K562 (cell line): ENCODE measurements at regions not wholly inside any gene's neighbourhood (a gene's known extent, or its start where the extent isn't known, plus 50 kb on each side); places are given as distances from the start of the nearest gene placed in this dataset.

Source experiments
- COPS2 ChIP-seq: fragments of 450-650 bp; conservative IDR thresholded peaks from 2 replicates; pipeline ENCODE4 v1.6.1; 2016; ENCODE audit warnings: mild to moderate bottlenecking, moderate library complexity
- DDX20 ChIP-seq: fragments of 450-650 bp; IDR thresholded peaks from 2 replicates; pipeline ENCODE4 v1.6.1; 2016; ENCODE audit warnings: missing genetic modification characterization, low read depth, mild to moderate bottlenecking, missing compliant biosample characterization, moderate library complexity
- DPF2 ChIP-seq: fragments of 450-650 bp; IDR thresholded peaks from 2 replicates; pipeline ENCODE4 v1.6.1; 2016
- ETV6 ChIP-seq, 3 experiments: fragments of 150-350 bp in 1 of 3; sonication (generic) in 1 of 3; formaldehyde crosslinking in 1 of 3; IDR thresholded peaks; 2 replicates each; pipeline versions ENCODE4 v1.6.1 to v1.8.0; 2014 to 2022; ENCODE audit warnings: borderline replicate concordance in 2 of 3, low read depth in 2 of 3, antibody characterized with exemption in 1 of 3, low read length in 1 of 3, mild to moderate bottlenecking in 1 of 3, missing genetic modification reagents in 1 of 3
- FIP1L1 ChIP-seq: fragments of 200-400 bp; formaldehyde crosslinking; IDR thresholded peaks from 2 replicates; pipeline ENCODE4 v1.6.1; 2018; ENCODE audit warnings: mild to moderate bottlenecking, low read depth, low read length; ENCODE audit not compliant: poor library complexity, severe bottlenecking
- MTA1 ChIP-seq: fragments of 450-650 bp; IDR thresholded peaks from 2 replicates; pipeline ENCODE4 v1.6.1; 2017; ENCODE audit warnings: borderline replicate concordance
- NONO ChIP-seq, 2 experiments: fragments of 200-400 bp in 1 of 2; fragments of 450-650 bp in 1 of 2; formaldehyde crosslinking in 1 of 2; IDR thresholded peaks; 2 replicates each; pipeline ENCODE4 v1.6.1; 2017; ENCODE audit warnings: low read depth in 2 of 2, mild to moderate bottlenecking in 2 of 2, moderate library complexity in 2 of 2, low read length in 1 of 2
- NR2C2 ChIP-seq, 2 experiments: fragments of 200-800 bp in 1 of 2; sonication (Bioruptor generic) in 1 of 2; sonication (generic) in 1 of 2; formaldehyde crosslinking in 1 of 2; IDR thresholded peaks; 2 replicates each; pipeline versions ENCODE4 v1.6.1 to v1.8.0; 2016 to 2022; ENCODE audit warnings: mild to moderate bottlenecking in 1 of 2, missing compliant biosample characterization in 1 of 2, missing genetic modification characterization in 1 of 2, missing genetic modification reagents in 1 of 2
- PML ChIP-seq: IDR thresholded peaks from 2 replicates; pipeline ENCODE4 v1.6.1; 2012; ENCODE audit warnings: low read length, inconsistent platforms
- TEAD4 ChIP-seq, 2 experiments: sonication (generic) in 1 of 2; formaldehyde crosslinking in 1 of 2; IDR thresholded peaks; 2 replicates each; pipeline versions ENCODE4 v1.6.1 to v1.8.0; 2012 to 2022; ENCODE audit warnings: borderline replicate concordance in 1 of 2, inconsistent platforms in 1 of 2, low read length in 1 of 2, mild to moderate bottlenecking in 1 of 2, missing genetic modification reagents in 1 of 2
- ZKSCAN3 ChIP-seq: fragments of 250-450 bp; sonication (Bioruptor Pico); IDR thresholded peaks from 2 replicates; pipeline ENCODE4 v1.4.0; 2020
- ZNF232 ChIP-seq: sonication (generic); formaldehyde crosslinking; IDR thresholded peaks from 2 replicates; pipeline ENCODE4 v1.8.0; 2022; ENCODE audit warnings: mild to moderate bottlenecking, missing genetic modification reagents
- ZNF239 ChIP-seq: fragments of 250-450 bp; sonication (Bioruptor Pico); IDR thresholded peaks from 2 replicates; pipeline ENCODE4 v1.4.0; 2020; ENCODE audit warnings: mild to moderate bottlenecking
- ZNF586 ChIP-seq: fragments of 450-650 bp; formaldehyde crosslinking; conservative IDR thresholded peaks from 2 replicates; pipeline ENCODE4 v1.4.0; 2020; ENCODE audit warnings: mild to moderate bottlenecking, moderate library complexity

DNA sequence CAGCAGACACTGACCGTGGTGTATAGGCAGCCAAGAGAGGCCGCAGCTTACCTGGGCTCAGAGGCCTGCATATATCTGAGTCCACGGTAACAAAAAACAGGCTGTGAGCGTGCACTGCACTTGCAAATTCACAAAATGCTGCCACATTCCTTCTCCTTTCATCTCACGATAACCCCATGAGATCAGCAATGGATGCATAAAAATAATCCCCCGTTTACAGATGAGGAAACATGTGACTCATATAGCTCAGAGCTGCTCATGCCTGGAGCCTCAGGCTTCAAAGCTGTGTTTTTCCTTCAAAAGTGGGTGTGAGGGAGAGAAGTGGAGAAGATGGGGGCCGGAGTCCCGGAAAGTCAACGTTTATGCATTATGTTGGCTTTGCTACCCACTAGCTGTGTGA, 118.3 kb upstream of the FOXF1 start:
- TF ChIP-seq COPS2 (no peak), NR2C2 (CRISPR knock-in tag; IDR thresholded peaks at IDR 0.05) (no peak), NR2C2 (tag; IDR thresholded peaks at IDR 0.05) (no peak), TEAD4 (IDR thresholded peaks at IDR 0.05; ENCODE audit: low read length) (no peak), TEAD4 (CRISPR knock-in tag; IDR thresholded peaks at IDR 0.05; ENCODE audit: borderline replicate concordance) (no peak), ZNF239 (CRISPR knock-in tag) (no peak), MTA1 (no peak), PML (no peak), ETV6 (IDR thresholded peaks at IDR 0.05; ENCODE audit: borderline replicate concordance in 1 of 2, low read depth in 2 of 2, low read length in 1 of 2) (no peak), ETV6 (CRISPR knock-in tag; IDR thresholded peaks at IDR 0.05; ENCODE audit: borderline replicate concordance) (no peak), ZKSCAN3 (CRISPR knock-in tag) (no peak), ZNF586 (CRISPR knock-in tag) (no peak), FIP1L1 (no peak), DDX20 (tag) (no peak), NONO (IDR thresholded peaks at IDR 0.05; ENCODE audit: low read depth in 2 of 2, low read length in 1 of 2) (no peak), DPF2 (no peak), ZNF232 (CRISPR knock-in tag) (no peak)
